ENCODE measurements at regions not wholly inside any gene's neighbourhood (a gene's known extent, or its start where the extent isn't known, plus 50 kb on each side); places are given as distances from the start of the nearest gene placed in this dataset.
"Not testable (repeated sequence)": the region's sequence is repeated elsewhere in the genome, so short reads cannot be mapped to it uniquely, and the experiment has no call there.

- no peak for DNase-seq
Measured at GRCh38 chr2:146624430-146625160, 1220.2 kb upstream of the ACVR2A start.

- no peak for DNase-seq
Measured at GRCh38 chr2:146623771-146624170, 1221.1 kb upstream of the ACVR2A start.

GRCh38 chr2:146621656-146622055 lies 1223.2 kb upstream of the ACVR2A start:
- DNase-seq, result no peak

GRCh38 chr2:146615778-146616177 lies 1229.1 kb upstream of the ACVR2A start:
- DNase-seq, result no peak

- no peak for DNase-seq
Measured at GRCh38 chr2:146608490-146608889, 1236.3 kb upstream of the ACVR2A start.

GRCh38 chr2:146604521-146604920 lies 1240.3 kb upstream of the ACVR2A start:
- no peak for DNase-seq

GRCh38 chr2:146602856-146603255 lies 1242.0 kb upstream of the ACVR2A start:
- DNase-seq, result no peak

- DNase-seq, result no peak
Measured at GRCh38 chr2:146602383-146602782, 1242.4 kb upstream of the ACVR2A start.

- DNase-seq, result no peak
Measured at GRCh38 chr2:146598791-146599190, 1246.0 kb upstream of the ACVR2A start.

GRCh38 chr2:146597291-146597690 lies 1247.5 kb upstream of the ACVR2A start:
- DNase-seq, result no peak

GRCh38 chr2:146591908-146592307 lies 1252.9 kb upstream of the ACVR2A start:
- no peak for DNase-seq

GRCh38 chr2:146587291-146587713 lies 1257.5 kb upstream of the ACVR2A start:
- DNase-seq, result no peak

- no peak for DNase-seq
Measured at GRCh38 chr2:146584316-146584715, 1260.5 kb upstream of the ACVR2A start.

GRCh38 chr2:146579147-146579930 lies 1265.5 kb upstream of the ACVR2A start:
- DNase-seq, result no peak

- no peak for DNase-seq
Measured at GRCh38 chr2:146576339-146577111, 1268.3 kb upstream of the ACVR2A start.

GRCh38 chr2:146572598-146572997 lies 1272.2 kb upstream of the ACVR2A start:
- no peak for DNase-seq

- no peak for DNase-seq
Measured at GRCh38 chr2:146561996-146562395, 1282.8 kb upstream of the ACVR2A start.

GRCh38 chr2:146547236-146547635 lies 1297.6 kb upstream of the ACVR2A start:
- DNase-seq, result no peak

- no peak for DNase-seq
Measured at GRCh38 chr2:146544701-146545100, 1300.1 kb upstream of the ACVR2A start.

GRCh38 chr2:146541896-146542295 lies 1302.9 kb upstream of the ACVR2A start:
- DNase-seq, result no peak

GRCh38 chr2:146540271-146540932 lies 1304.4 kb upstream of the ACVR2A start:
- no peak for DNase-seq

GRCh38 chr2:146539739-146540138 lies 1305.1 kb upstream of the ACVR2A start:
- not testable (repeated sequence) for DNase-seq

- no peak for DNase-seq
Measured at GRCh38 chr2:146537477-146537876, 1307.4 kb upstream of the ACVR2A start.

All from CD4-positive, alpha-beta T cell treated with Interleukin-21 for 1 hour (primary cell).